Breast epithelium (tissue), 4 donors: ENCODE measurements at regions not wholly inside any gene's neighbourhood (a gene's known extent, or its start where the extent isn't known, plus 50 kb on each side); places are given as distances from the start of the nearest gene placed in this dataset.

Experiments
- DNase-seq, 2 donors: peaks; one replicate each; pipeline ENCODE4 v3.0.0-alpha.2; 2019; ENCODE audit warnings: low spot score in 2 of 2
- H3K27ac ChIP-seq, 2 donors: fragments of 200-600 bp; sonication (generic) in 1 of 2; one replicate each; pipeline ENCODE4 v1.5.1; 2016 to 2019; ENCODE audit warnings: mild to moderate bottlenecking in 1 of 2
- H3K27me3 ChIP-seq, 2 donors: fragments of 200-600 bp; sonication (generic) in 1 of 2; one replicate each; pipeline versions ENCODE4 v1.5.1 to v1.6.0; 2017 to 2019; ENCODE audit warnings: control low read depth in 1 of 2, mild to moderate bottlenecking in 1 of 2
- H3K36me3 ChIP-seq: fragments of 200-600 bp; one replicate; pipeline ENCODE4 v1.5.1; 2019
- H3K4me1 ChIP-seq, 2 donors: fragments of 200-600 bp; sonication (generic); one replicate each; pipeline ENCODE4 v1.5.1; 2016 to 2019; ENCODE audit warnings: control low read depth in 1 of 2
- H3K4me3 ChIP-seq, 3 donors: fragments of 200-600 bp; sonication (generic); 1 replicate in 2 of 3; 2 replicates in 1 of 3; pipeline ENCODE4 v1.5.1; 2016 to 2019; ENCODE audit warnings: mild to moderate bottlenecking in 3 of 3, moderate library complexity in 2 of 3
- H3K9me3 ChIP-seq, 2 donors: fragments of 200-600 bp; sonication (generic) in 1 of 2; one replicate each; pipeline ENCODE4 v1.5.1; 2016 to 2019; ENCODE audit warnings: control low read depth in 1 of 2
- CTCF ChIP-seq, 3 donors: fragments of 450-650 bp; IDR thresholded peaks; one replicate each; pipeline ENCODE4 v1.5.1; 2016 to 2017; ENCODE audit warnings: antibody characterized with exemption in 3 of 3, mild to moderate bottlenecking in 3 of 3, moderate library complexity in 3 of 3
- POLR2A ChIP-seq: fragments of 450-650 bp; IDR thresholded peaks from one replicate; pipeline ENCODE4 v1.6.1; 2016; ENCODE audit warnings: antibody characterized with exemption, mild to moderate bottlenecking, moderate library complexity
- POLR2AphosphoS5 ChIP-seq, 3 donors: sonication (generic); formaldehyde crosslinking; IDR thresholded peaks; one replicate each; pipeline ENCODE4 v1.6.1; 2017; ENCODE audit warnings: antibody characterized with exemption in 3 of 3
- intact Hi-C: fragments of 100-400 bp; cut with DNase I; formaldehyde crosslinking; loops from one replicate; pipeline ENCODE4 v1.15.1; 2023; ENCODE audit warnings: low total_unique reads

GRCh38 chr2:126798276-126799140 lies 100.2 kb upstream of the TEX51 start:
- Histone ChIP-seq H3K27me3 (peaks cover 0 to 4% of the 10 kb centered on the region in 2 donors), H3K4me3 (no peak overlapping the region), H3K9me3 (no peaks in the 10 kb centered on the region), H3K27ac (no peak overlapping the region), H3K4me1 (no peaks in the 10 kb centered on the region), H3K36me3 (no peaks in the 10 kb centered on the region)
- TF ChIP-seq POLR2A (no peak), CTCF (IDR thresholded peaks at IDR 0.05) (no peak), POLR2AphosphoS5 (IDR thresholded peaks at IDR 0.05) (no peak)
- DNase-seq: no peak
- intact Hi-C loops: no loop called here

GRCh38 chr2:126799301-126799700 lies 99.4 kb upstream of the TEX51 start:
- peaks cover 0 to 4% of the 10 kb centered on the region in 2 donors for H3K27me3 ChIP-seq
- no peak overlapping the region for H3K4me3 ChIP-seq
- no peak overlapping the region for H3K27ac ChIP-seq
- intact Hi-C loops: no loop called here
- H3K9me3 ChIP-seq: no peaks in the 10 kb centered on the region
- DNase-seq: no peak
- H3K36me3 ChIP-seq: no peaks in the 10 kb centered on the region
- H3K4me1 ChIP-seq: no peaks in the 10 kb centered on the region
- no peak for TF ChIP-seq POLR2AphosphoS5 (IDR thresholded peaks at IDR 0.05)
- no peak for TF ChIP-seq CTCF (IDR thresholded peaks at IDR 0.05)
- no peak for TF ChIP-seq POLR2A

- H3K4me1 ChIP-seq: no peaks in the 10 kb centered on the region
- TF ChIP-seq POLR2A (no peak), CTCF (IDR thresholded peaks at IDR 0.05) (no peak), POLR2AphosphoS5 (IDR thresholded peaks at IDR 0.05) (no peak)
- intact Hi-C loops: no loop called here
- no peaks in the 10 kb centered on the region for H3K9me3 ChIP-seq
- H3K27me3 ChIP-seq: peaks cover 0 to 4% of the 10 kb centered on the region in 2 donors
- DNase-seq: no peak
- no peak overlapping the region for H3K4me3 ChIP-seq
- no peaks in the 10 kb centered on the region for H3K36me3 ChIP-seq
- H3K27ac ChIP-seq: no peak overlapping the region
Measured at GRCh38 chr2:126801473-126801872, 97.2 kb upstream of the TEX51 start.

- DNase-seq: no peak
- Histone ChIP-seq H3K36me3 (no peaks in the 10 kb centered on the region), H3K27me3 (peaks cover 0 to 4% of the 10 kb centered on the region in 2 donors), H3K9me3 (no peaks in the 10 kb centered on the region), H3K27ac (no peak overlapping the region), H3K4me3 (no peak overlapping the region), H3K4me1 (no peaks in the 10 kb centered on the region)
- TF ChIP-seq CTCF (IDR thresholded peaks at IDR 0.05) (no peak), POLR2AphosphoS5 (IDR thresholded peaks at IDR 0.05) (no peak), POLR2A (no peak)
- intact Hi-C loops: no loop called here
Measured at GRCh38 chr2:126802316-126802715, 96.4 kb upstream of the TEX51 start.

GRCh38 chr2:126802774-126803433 lies 95.8 kb upstream of the TEX51 start:
- no peak overlapping the region for H3K4me3 ChIP-seq
- intact Hi-C loops: no loop called here
- no peak overlapping the region for H3K27ac ChIP-seq
- TF ChIP-seq POLR2A: no peak
- no peak for TF ChIP-seq POLR2AphosphoS5 (IDR thresholded peaks at IDR 0.05)
- TF ChIP-seq CTCF (IDR thresholded peaks at IDR 0.05): no peak
- peaks cover 0 to 4% of the 10 kb centered on the region in 2 donors for H3K27me3 ChIP-seq
- no peak for DNase-seq
- no peaks in the 10 kb centered on the region for H3K4me1 ChIP-seq
- H3K9me3 ChIP-seq: no peaks in the 10 kb centered on the region
- no peaks in the 10 kb centered on the region for H3K36me3 ChIP-seq
